ENCODE measurements at regions not wholly inside any gene's neighbourhood (a gene's known extent, or its start where the extent isn't known, plus 50 kb on each side); places are given as distances from the start of the nearest gene placed in this dataset.

- TF ChIP-seq CTCF (conservative IDR thresholded peaks at IDR 0.05), result peak; percentile 88
- Histone ChIP-seq H4K91ac (ENCODE audit: insufficient read length, low read depth, low read length) (no peak overlapping the region), H3K9ac (ENCODE audit: extremely low read depth, insufficient read length, low read length) (no peak overlapping the region), H3T11ph (ENCODE audit: low read length) (no peak overlapping the region), H4K20me1 (ENCODE audit: control insufficient read depth, insufficient read depth, insufficient read length) (no peaks in the 10 kb centered on the region), H4K5ac (ENCODE audit: insufficient read length, low read depth, low read length) (no peak overlapping the region), H2BK15ac (ENCODE audit: low read depth, low read length) (no peak overlapping the region), H2AK5ac (ENCODE audit: insufficient read length, low read length) (no peak overlapping the region), H3K56ac (ENCODE audit: insufficient read length, low read depth, low read length) (no peak overlapping the region), H3K23me2 (ENCODE audit: insufficient read length, low read depth, low read length, poor library complexity, severe bottlenecking) (no peaks in the 10 kb centered on the region), H3K4me2 (ENCODE audit: insufficient read depth, insufficient read length, low read length) (peak overlapping the region; percentile 25), H3K4ac (ENCODE audit: low read depth, low read length) (no peak overlapping the region), H3K23ac (ENCODE audit: insufficient read length, low read depth, low read length) (no peak overlapping the region), H3K27ac (ENCODE audit: insufficient read length, low read depth, low read length) (no peak overlapping the region), H3K14ac (ENCODE audit: insufficient read depth, low read length) (no peak overlapping the region), H3K79me1 (ENCODE audit: insufficient read depth, low read depth, low read length, poor library complexity, severe bottlenecking) (no peaks in the 10 kb centered on the region), H2BK120ac (ENCODE audit: low read depth, low read length, poor library complexity, severe bottlenecking) (no peak overlapping the region), H3K4me1 (ENCODE audit: insufficient read depth, low read length) (no peaks in the 10 kb centered on the region), H3K27me3 (ENCODE audit: insufficient read depth, low read length) (no peaks in the 10 kb centered on the region), H3K79me2 (ENCODE audit: insufficient read depth, low read length) (no peaks in the 10 kb centered on the region), H2BK20ac (ENCODE audit: low read depth, low read length, poor library complexity, severe bottlenecking) (no peak overlapping the region), H2BK12ac (ENCODE audit: insufficient read length, low read depth, low read length) (no peak overlapping the region), H3K9me3 (ENCODE audit: control insufficient read depth, low read depth, low read length) (no peaks in the 10 kb centered on the region), H4K8ac (replicated peaks; ENCODE audit: insufficient read length, low read depth, low read length) (no peak overlapping the region), H3K18ac (ENCODE audit: insufficient read length, low read depth, low read length) (no peak overlapping the region), H2AFZ (ENCODE audit: low read length) (no peak overlapping the region), H2BK5ac (ENCODE audit: insufficient read length, low read length) (no peak overlapping the region)
- peak; percentile 92 for DNase-seq
- H3K36me3 Mint-ChIP-seq (ENCODE audit: insufficient read depth in 1 of 3, low read depth in 3 of 3), result no peaks in the 10 kb centered on the region
- H3K4me1 Mint-ChIP-seq, result peaks cover 22 to 25% of the 10 kb centered on the region in 2 experiments
- H3K9me3 Mint-ChIP-seq, result no peaks in the 10 kb centered on the region; a peak in 2 of 5 replicates
- peak overlapping the region in 1 of 2 experiments; percentile 16; a peak in 1 of 5 replicates for H3K4me3 Mint-ChIP-seq
- WGBS (ENCODE audit: extremely low coverage, insufficient read length, low lambda C conversion rate), result no CpG with 5 or more reads among the region's 7 CpGs
- peaks cover 3% of the 10 kb centered on the region; the same call in 1 of the 2 replicates for H3K27me3 Mint-ChIP-seq (ENCODE audit: low read depth)
- H3K27ac Mint-ChIP-seq, result peak overlapping the region in 1 of 3 experiments; percentile 94; a peak in 3 of 7 replicates
These were observed 285.1 kb downstream of the CCSER2 start for GRCh38 chr10:84613336-84614021.

Data from H9 (cell line).